DMS153 treated with DMSO at 0.1 percent for 48 hours (cell line): ENCODE measurements at regions not wholly inside any gene's neighbourhood (a gene's known extent, or its start where the extent isn't known, plus 50 kb on each side); places are given as distances from the start of the nearest gene placed in this dataset.
"Not testable (repeated sequence)": the region's sequence is repeated elsewhere in the genome, so short reads cannot be mapped to it uniquely, and the experiment has no call there.

Experiments used
- DNase-seq: peaks from one replicate; lab custom pipeline; 2025; ENCODE audit not compliant: unreplicated experiment; lab: John Stamatoyannopoulos, UW

- no peak for DNase-seq
Observed at GRCh38 chr5:157997991-157998504, 139.1 kb upstream of the CLINT1 start.

GRCh38 chr5:157994906-157995519, 136.1 kb upstream of the CLINT1 start:
- DNase-seq, result no peak

- no peak for DNase-seq
Observed at GRCh38 chr5:157993986-157994691, 135.2 kb upstream of the CLINT1 start.

GRCh38 chr5:157993201-157993600, 134.3 kb upstream of the CLINT1 start:
- DNase-seq, result no peak

- no peak for DNase-seq
Observed at GRCh38 chr5:157990583-157991181, 131.7 kb upstream of the CLINT1 start.

GRCh38 chr5:157989296-157989695, 130.4 kb upstream of the CLINT1 start:
- no peak for DNase-seq

GRCh38 chr5:157987259-157987658, 128.3 kb upstream of the CLINT1 start:
- DNase-seq, result no peak

- no peak for DNase-seq
Observed at GRCh38 chr5:157986431-157986990, 127.6 kb upstream of the CLINT1 start.

GRCh38 chr5:157984611-157985010, 125.7 kb upstream of the CLINT1 start:
- no peak for DNase-seq

- no peak for DNase-seq
Observed at GRCh38 chr5:157983906-157984551, 125.1 kb upstream of the CLINT1 start.

GRCh38 chr5:157978061-157978460, 119.1 kb upstream of the CLINT1 start:
- no peak for DNase-seq

GRCh38 chr5:157976429-157976828, 117.5 kb upstream of the CLINT1 start:
- no peak for DNase-seq

- DNase-seq, result no peak
Observed at GRCh38 chr5:157972579-157972978, 113.6 kb upstream of the CLINT1 start.

GRCh38 chr5:157971571-157972216, 112.7 kb upstream of the CLINT1 start:
- no peak for DNase-seq

GRCh38 chr5:157968570-157968969, 109.6 kb upstream of the CLINT1 start:
- DNase-seq, result not testable (repeated sequence)

- no peak for DNase-seq
Observed at GRCh38 chr5:157965989-157966388, 107.0 kb upstream of the CLINT1 start.

- DNase-seq, result no peak
Observed at GRCh38 chr5:157965040-157965678, 106.2 kb upstream of the CLINT1 start.

GRCh38 chr5:157963761-157964160, 104.8 kb upstream of the CLINT1 start:
- no peak for DNase-seq

- no peak for DNase-seq
Observed at GRCh38 chr5:157963244-157963643, 104.3 kb upstream of the CLINT1 start.

GRCh38 chr5:157962686-157963085, 103.7 kb upstream of the CLINT1 start:
- not testable (repeated sequence) for DNase-seq
